PFSK-1 (cell line): ENCODE measurements at regions not wholly inside any gene's neighbourhood (a gene's known extent, or its start where the extent isn't known, plus 50 kb on each side); places are given as distances from the start of the nearest gene placed in this dataset.

Experiments
- FOXP2 ChIP-seq: optimal IDR thresholded peaks from 2 replicates; pipeline ENCODE3; 2011; ENCODE audit warnings: borderline replicate concordance, control low read depth, inconsistent platforms; ENCODE audit not compliant: insufficient read depth; ENCODE audit errors: extremely low read length, extremely low read depth
- POLR2AphosphoS5 ChIP-seq: IDR thresholded peaks from 2 replicates; pipeline ENCODE4 v1.6.1; 2012; ENCODE audit warnings: low read depth, mild to moderate bottlenecking, control low read depth, low read length, moderate library complexity
- SIN3A ChIP-seq: IDR thresholded peaks from 2 replicates; pipeline ENCODE4 v1.6.1; 2012; ENCODE audit warnings: mild to moderate bottlenecking, low read length, moderate library complexity, borderline replicate concordance; ENCODE audit not compliant: insufficient read depth
- TAF1 ChIP-seq: IDR thresholded peaks from 2 replicates; pipeline ENCODE4 v1.6.1; 2012; ENCODE audit warnings: low read length, control low read depth, borderline replicate concordance; ENCODE audit not compliant: insufficient read depth
- TF ChIP-seq, protein P1 (sequence below), 2 experiments: IDR thresholded peaks; 2 replicates each; pipeline versions ENCODE4 v1.6.1 to v1.8.0; 2011 to 2012; ENCODE audit warnings: low read depth in 2 of 2, low read length in 2 of 2, control low read depth in 1 of 2, inconsistent platforms in 1 of 2, mild to moderate bottlenecking in 1 of 2, moderate library complexity in 1 of 2; ENCODE audit not compliant: insufficient read depth in 1 of 2

DNA sequence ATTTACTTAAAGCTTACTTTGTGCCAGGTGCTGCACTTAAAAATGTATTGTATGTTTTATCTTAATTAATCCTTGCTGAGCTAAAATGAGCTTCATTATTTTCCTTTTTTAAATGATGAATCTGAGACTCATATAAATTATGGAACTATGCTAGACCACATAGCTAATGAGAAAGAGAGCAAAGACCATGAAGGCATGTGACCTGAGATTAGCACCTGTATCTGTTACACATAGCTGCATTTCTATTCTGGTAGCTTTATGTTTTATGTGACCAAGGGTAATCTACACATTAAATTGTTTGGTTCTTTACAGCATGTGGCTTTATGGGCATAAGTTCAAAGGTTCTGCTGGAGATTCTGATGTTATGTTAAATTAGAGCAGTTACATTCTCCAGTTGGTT is 839.1 kb upstream of the SORCS1 start:
- TF ChIP-seq FOXP2, result no peak
- TF ChIP-seq TAF1, result no peak
- no peak for TF ChIP-seq POLR2AphosphoS5
- TF ChIP-seq, protein P1, sequence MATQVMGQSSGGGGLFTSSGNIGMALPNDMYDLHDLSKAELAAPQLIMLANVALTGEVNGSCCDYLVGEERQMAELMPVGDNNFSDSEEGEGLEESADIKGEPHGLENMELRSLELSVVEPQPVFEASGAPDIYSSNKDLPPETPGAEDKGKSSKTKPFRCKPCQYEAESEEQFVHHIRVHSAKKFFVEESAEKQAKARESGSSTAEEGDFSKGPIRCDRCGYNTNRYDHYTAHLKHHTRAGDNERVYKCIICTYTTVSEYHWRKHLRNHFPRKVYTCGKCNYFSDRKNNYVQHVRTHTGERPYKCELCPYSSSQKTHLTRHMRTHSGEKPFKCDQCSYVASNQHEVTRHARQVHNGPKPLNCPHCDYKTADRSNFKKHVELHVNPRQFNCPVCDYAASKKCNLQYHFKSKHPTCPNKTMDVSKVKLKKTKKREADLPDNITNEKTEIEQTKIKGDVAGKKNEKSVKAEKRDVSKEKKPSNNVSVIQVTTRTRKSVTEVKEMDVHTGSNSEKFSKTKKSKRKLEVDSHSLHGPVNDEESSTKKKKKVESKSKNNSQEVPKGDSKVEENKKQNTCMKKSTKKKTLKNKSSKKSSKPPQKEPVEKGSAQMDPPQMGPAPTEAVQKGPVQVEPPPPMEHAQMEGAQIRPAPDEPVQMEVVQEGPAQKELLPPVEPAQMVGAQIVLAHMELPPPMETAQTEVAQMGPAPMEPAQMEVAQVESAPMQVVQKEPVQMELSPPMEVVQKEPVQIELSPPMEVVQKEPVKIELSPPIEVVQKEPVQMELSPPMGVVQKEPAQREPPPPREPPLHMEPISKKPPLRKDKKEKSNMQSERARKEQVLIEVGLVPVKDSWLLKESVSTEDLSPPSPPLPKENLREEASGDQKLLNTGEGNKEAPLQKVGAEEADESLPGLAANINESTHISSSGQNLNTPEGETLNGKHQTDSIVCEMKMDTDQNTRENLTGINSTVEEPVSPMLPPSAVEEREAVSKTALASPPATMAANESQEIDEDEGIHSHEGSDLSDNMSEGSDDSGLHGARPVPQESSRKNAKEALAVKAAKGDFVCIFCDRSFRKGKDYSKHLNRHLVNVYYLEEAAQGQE (IDR thresholded peaks at IDR 0.05; ENCODE audit: insufficient read depth in 1 of 2, low read depth in 2 of 2, low read length in 2 of 2), result no peak
- TF ChIP-seq SIN3A, result no peak

DNA sequence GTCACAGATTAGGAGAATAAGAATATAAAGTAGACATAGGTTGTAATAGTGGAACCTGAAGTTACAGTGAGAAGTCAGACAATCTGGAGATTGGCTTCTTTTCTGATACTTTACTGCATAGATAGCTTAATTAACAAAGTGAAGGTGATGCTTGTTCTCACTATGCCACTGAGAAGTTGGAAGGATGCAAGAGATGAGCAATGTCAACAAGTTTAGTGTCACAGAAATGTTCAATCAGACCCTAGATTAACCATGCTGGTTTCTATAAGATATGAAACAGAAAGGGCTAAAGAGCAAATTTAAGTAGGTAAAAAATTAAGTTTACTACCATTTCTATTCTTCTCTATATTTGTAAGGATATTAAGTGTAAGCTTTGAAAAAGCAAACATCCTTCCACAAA is 838.6 kb upstream of the SORCS1 start:
- TF ChIP-seq SIN3A, result no peak
- no peak for TF ChIP-seq POLR2AphosphoS5

DNA sequence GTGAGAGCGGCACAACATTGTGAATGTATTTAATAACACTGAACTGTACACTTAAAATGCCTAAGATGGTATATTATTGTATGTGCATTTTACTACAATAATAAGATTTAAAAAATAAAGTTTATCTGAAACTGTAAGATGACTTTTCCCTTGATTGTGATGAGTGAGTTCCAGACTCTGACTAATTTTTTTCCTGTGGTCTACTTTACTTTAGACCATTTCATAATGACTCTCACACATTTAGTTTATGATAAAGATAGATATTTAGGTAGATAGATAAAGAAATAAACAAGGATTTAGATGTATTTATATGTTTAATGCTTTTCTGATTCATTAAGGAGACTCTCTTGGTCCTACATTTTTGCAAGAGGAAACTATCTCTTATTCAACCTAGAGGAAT is 835.9 kb upstream of the SORCS1 start:
- TF ChIP-seq, protein P1 (IDR thresholded peaks at IDR 0.05; ENCODE audit: insufficient read depth in 1 of 2, low read depth in 2 of 2, low read length in 2 of 2), result no peak
- TF ChIP-seq SIN3A, result no peak
- no peak for TF ChIP-seq FOXP2
- TF ChIP-seq POLR2AphosphoS5, result no peak
- no peak for TF ChIP-seq TAF1

DNA sequence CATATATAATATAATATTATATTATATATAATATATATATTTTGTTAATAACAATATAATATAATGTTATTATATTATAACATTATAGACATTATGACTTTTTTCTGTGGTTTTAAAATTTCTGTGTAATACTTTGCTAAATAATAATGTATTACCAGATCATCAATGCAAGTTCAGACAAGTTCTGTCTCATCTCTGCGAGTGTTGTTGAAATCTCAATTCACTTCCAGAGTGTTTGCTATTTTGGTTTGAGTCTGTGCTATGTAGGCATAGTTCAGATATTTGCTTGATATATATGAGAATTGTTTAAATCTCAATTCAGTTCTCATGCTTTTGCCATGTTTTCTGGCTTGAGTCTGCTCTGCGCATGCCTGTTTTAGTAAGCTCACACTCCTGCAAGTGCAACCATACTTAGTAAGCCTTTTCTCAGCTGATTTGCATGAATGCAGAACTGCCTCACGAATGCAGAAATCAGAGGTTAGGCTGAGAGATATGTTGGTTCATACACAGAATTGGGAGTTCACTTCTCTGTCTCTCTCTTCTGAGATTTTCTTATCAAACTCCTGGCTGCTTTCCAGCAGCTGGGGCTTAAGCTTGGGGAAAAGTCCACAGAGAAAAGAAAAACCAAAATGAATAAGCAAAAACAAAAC is 830.2 kb upstream of the SORCS1 start:
- TF ChIP-seq SIN3A (no peak), FOXP2 (no peak), TAF1 (no peak), POLR2AphosphoS5 (no peak)
- TF ChIP-seq, protein P1 (IDR thresholded peaks at IDR 0.05; ENCODE audit: insufficient read depth in 1 of 2, low read depth in 2 of 2, low read length in 2 of 2), result no peak

DNA sequence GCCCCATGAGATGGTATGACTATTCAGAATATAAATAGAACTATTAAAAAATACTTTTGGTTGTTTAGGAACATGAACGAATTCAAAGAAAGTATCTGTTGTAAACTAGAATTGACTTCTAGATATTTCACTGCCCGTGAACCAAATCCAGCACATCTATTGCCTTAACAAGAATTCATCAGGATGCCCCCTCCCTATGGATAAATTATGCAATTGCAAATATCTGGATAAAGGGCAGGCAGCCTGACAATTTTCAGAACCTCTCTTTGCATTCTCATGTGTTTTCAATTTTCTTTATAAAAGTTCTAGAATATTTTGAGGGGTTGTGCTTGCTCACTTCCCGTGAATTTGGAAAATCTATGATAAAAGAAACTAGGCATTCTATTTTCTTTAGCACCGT is 822.1 kb upstream of the SORCS1 start:
- TF ChIP-seq TAF1, result no peak
- TF ChIP-seq, protein P1 (IDR thresholded peaks at IDR 0.05; ENCODE audit: insufficient read depth in 1 of 2, low read depth in 2 of 2, low read length in 2 of 2), result no peak
- TF ChIP-seq POLR2AphosphoS5, result no peak
- TF ChIP-seq SIN3A, result no peak
- no peak for TF ChIP-seq FOXP2
